Endodermal cell (in vitro differentiated cells): ENCODE measurements at regions not wholly inside any gene's neighbourhood (a gene's known extent, or its start where the extent isn't known, plus 50 kb on each side); places are given as distances from the start of the nearest gene placed in this dataset.
A peak's percentile ranks its signal among the peaks of the same experiment; 100 is the strongest.

Experiments
- DNase-seq: peaks from one replicate; pipeline ENCODE4 v3.0.0-alpha.2; 2017
- H3K27ac ChIP-seq: 2 replicates; pipeline ENCODE4 v1.5.1; 2013; ENCODE audit warnings: mild to moderate bottlenecking, low read depth, low read length, moderate library complexity
- H3K27me3 ChIP-seq: 2 replicates; pipeline ENCODE4 v1.6.1; 2013; ENCODE audit warnings: mild to moderate bottlenecking, low read length, moderate library complexity; ENCODE audit not compliant: insufficient read depth, control insufficient read depth, poor library complexity, severe bottlenecking
- H3K36me3 ChIP-seq: 2 replicates; pipeline ENCODE4 v1.7.0; 2013; ENCODE audit warnings: mild to moderate bottlenecking, low read length, moderate library complexity; ENCODE audit not compliant: control insufficient read depth, insufficient read depth
- H3K4me1 ChIP-seq: one replicate; pipeline ENCODE4 v1.7.0; 2013; ENCODE audit warnings: low read length; ENCODE audit not compliant: control insufficient read depth, insufficient read depth
- H3K4me3 ChIP-seq: 2 replicates; pipeline ENCODE4 v1.5.1; 2013; ENCODE audit warnings: mild to moderate bottlenecking, low read length, moderate library complexity
- H3K9ac ChIP-seq: 2 replicates; pipeline ENCODE4 v1.6.1; 2013; ENCODE audit warnings: mild to moderate bottlenecking, low read length, moderate library complexity; ENCODE audit not compliant: poor library complexity, severe bottlenecking; ENCODE audit errors: extremely low read depth
- H3K9me3 ChIP-seq: 2 replicates; pipeline ENCODE4 v1.6.1; 2013; ENCODE audit warnings: mild to moderate bottlenecking, low read length, moderate library complexity; ENCODE audit not compliant: control insufficient read depth
- H3K27ac Mint-ChIP-seq: 2 replicates; pipeline ENCODE4 v1.8.0; 2020; ENCODE audit warnings: mixed read lengths
- H3K27me3 Mint-ChIP-seq: 2 replicates; pipeline ENCODE4 v1.8.0; 2021; ENCODE audit warnings: mild to moderate bottlenecking, mixed read lengths; ENCODE audit not compliant: insufficient read depth
- H3K36me3 Mint-ChIP-seq: 2 replicates; pipeline ENCODE4 v1.8.0; 2020; ENCODE audit warnings: low read depth, mixed read lengths
- H3K4me1 Mint-ChIP-seq: 2 replicates; pipeline ENCODE4 v1.8.0; 2020; ENCODE audit warnings: mixed read lengths
- H3K4me3 Mint-ChIP-seq: 2 replicates; pipeline ENCODE4 v1.8.0; 2020; ENCODE audit warnings: mild to moderate bottlenecking, moderate library complexity, mixed read lengths
- H3K9me3 Mint-ChIP-seq: 2 replicates; pipeline ENCODE4 v1.8.0; 2020; ENCODE audit warnings: mild to moderate bottlenecking, mixed read lengths
- CTCF ChIP-seq: fragments of 200-600 bp; sonication (generic); conservative IDR thresholded peaks from 2 replicates; pipeline ENCODE4 v1.5.0; 2021; ENCODE audit warnings: antibody characterized with exemption, mild to moderate bottlenecking
- WGBS, 2 experiments: methylation state at CpG; one replicate each; pipeline versions ENCODE4 v1.1.5 to v1.1.7; 2013; ENCODE audit warnings: missing lambda C conversion rate in 2 of 2, mixed read lengths in 1 of 2; ENCODE audit not compliant: insufficient coverage in 1 of 2, insufficient read length in 1 of 2; 5-methylcytosine and 5-hydroxymethylcytosine counted together

GRCh38 chr4:161329852-161330251, 833.9 kb downstream of the FSTL5 start:
- Histone ChIP-seq H3K36me3 (no peaks in the 10 kb centered on the region), H3K4me3 (no peak overlapping the region), H3K9me3 (no peaks in the 10 kb centered on the region), H3K9ac (no peak overlapping the region), H3K27me3 (no peaks in the 10 kb centered on the region), H3K27ac (no peak overlapping the region), H3K4me1 (no peaks in the 10 kb centered on the region)
- Mint-ChIP-seq H3K4me3 (no peak overlapping the region), H3K9me3 (no peaks in the 10 kb centered on the region), H3K27me3 (no peaks in the 10 kb centered on the region), H3K4me1 (no peaks in the 10 kb centered on the region), H3K36me3 (no peaks in the 10 kb centered on the region), H3K27ac (no peak overlapping the region)
- 100% methylated on average over 1 of the region's 1 CpG; no CpG with 5 or more reads in 1 of the 2 experiments for WGBS, 2 experiments
- no peak for DNase-seq
- TF ChIP-seq CTCF: no peak

- H3K36me3 ChIP-seq: no peaks in the 10 kb centered on the region
- Mint-ChIP-seq H3K4me1 (no peaks in the 10 kb centered on the region), H3K36me3 (no peaks in the 10 kb centered on the region), H3K9me3 (no peaks in the 10 kb centered on the region), H3K27me3 (no peaks in the 10 kb centered on the region), H3K4me3 (no peak overlapping the region), H3K27ac (no peak overlapping the region)
- WGBS, 2 experiments: 97 to 100% methylated on average over 1 of the region's 1 CpG
- H3K27ac ChIP-seq: no peak overlapping the region
- no peaks in the 10 kb centered on the region for H3K27me3 ChIP-seq
- H3K4me1 ChIP-seq: no peaks in the 10 kb centered on the region
- DNase-seq: no peak
- no peak overlapping the region for H3K4me3 ChIP-seq
- TF ChIP-seq CTCF: no peak
- H3K9ac ChIP-seq: no peak overlapping the region
- H3K9me3 ChIP-seq: no peaks in the 10 kb centered on the region
These were observed 842.1 kb downstream of the FSTL5 start for GRCh38 chr4:161321706-161322105.

- Histone ChIP-seq H3K4me3 (no peak overlapping the region), H3K9me3 (no peaks in the 10 kb centered on the region), H3K36me3 (no peaks in the 10 kb centered on the region), H3K9ac (no peak overlapping the region), H3K27me3 (no peaks in the 10 kb centered on the region), H3K4me1 (no peaks in the 10 kb centered on the region), H3K27ac (no peak overlapping the region)
- Mint-ChIP-seq H3K4me1 (no peaks in the 10 kb centered on the region), H3K36me3 (no peaks in the 10 kb centered on the region), H3K27me3 (no peaks in the 10 kb centered on the region), H3K27ac (no peak overlapping the region), H3K9me3 (no peaks in the 10 kb centered on the region), H3K4me3 (no peak overlapping the region)
- 69 to 74% methylated on average over 4 of the region's 4 CpGs for WGBS, 2 experiments
- peak; percentile 71 for DNase-seq
- peak; percentile 83 for TF ChIP-seq CTCF
These were observed 843.4 kb downstream of the FSTL5 start for GRCh38 chr4:161320377-161320776.
